Stomach (tissue), 4 donors: ENCODE measurements at regions not wholly inside any gene's neighbourhood (a gene's known extent, or its start where the extent isn't known, plus 50 kb on each side); places are given as distances from the start of the nearest gene placed in this dataset.
"Not testable (repeated sequence)": the region's sequence is repeated elsewhere in the genome, so short reads cannot be mapped to it uniquely, and the experiment has no call there.

Experiments
- CTCF ChIP-seq, 7 experiments: fragments of 450-650 bp in 4 of 7; fragments of 200-600 bp in 3 of 7; sonication (generic) in 3 of 7; IDR thresholded peaks; one replicate each; pipeline ENCODE4 v1.5.1; 2016 to 2019; ENCODE audit warnings: antibody characterized with exemption in 7 of 7, control low read depth in 2 of 7, mild to moderate bottlenecking in 1 of 7
- EP300 ChIP-seq: sonication (generic); formaldehyde crosslinking; IDR thresholded peaks from one replicate; pipeline ENCODE4 v1.6.1; 2017; ENCODE audit warnings: antibody characterized with exemption
- POLR2A ChIP-seq, 4 donors: fragments of 450-650 bp; IDR thresholded peaks; one replicate each; pipeline ENCODE4 v1.6.1; 2016; ENCODE audit warnings: antibody characterized with exemption in 4 of 4, control low read depth in 2 of 4, mild to moderate bottlenecking in 1 of 4, moderate library complexity in 1 of 4
- POLR2AphosphoS5 ChIP-seq, 3 donors: sonication (generic); formaldehyde crosslinking; IDR thresholded peaks; one replicate each; pipeline ENCODE4 v1.6.1; 2016; ENCODE audit warnings: antibody characterized with exemption in 3 of 3

GRCh38 chr11:67830152-67830551 is 155.7 kb upstream of the ALDH3B2 start:
- not testable (repeated sequence) for TF ChIP-seq POLR2AphosphoS5 (IDR thresholded peaks at IDR 0.05); CTCF (IDR thresholded peaks at IDR 0.05); EP300; POLR2A (IDR thresholded peaks at IDR 0.05)
